ENCODE measurements at regions not wholly inside any gene's neighbourhood (a gene's known extent, or its start where the extent isn't known, plus 50 kb on each side); places are given as distances from the start of the nearest gene placed in this dataset.

DNA sequence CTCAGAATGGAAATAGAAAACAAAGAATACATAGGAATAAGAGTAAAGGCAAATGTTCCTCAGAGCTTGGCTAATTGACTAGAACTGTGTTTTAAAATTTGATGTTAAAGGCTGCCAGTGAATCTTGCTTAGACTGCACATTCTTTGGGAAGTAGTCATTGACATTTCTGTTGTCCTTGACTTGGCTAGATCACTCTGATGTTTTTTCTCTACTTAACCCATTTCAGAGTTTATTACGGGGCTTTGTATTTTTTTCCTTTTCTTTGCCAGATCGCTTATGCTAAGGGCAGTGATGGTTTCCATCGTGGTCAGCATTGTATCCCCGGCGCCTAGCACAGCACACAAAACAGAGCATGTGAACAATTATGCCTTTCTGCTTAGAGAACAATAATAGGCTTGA, 1126.7 kb upstream of the CDH9 start:
- no peaks in the 10 kb centered on the region for H3K9me3 ChIP-seq (ENCODE audit: control insufficient read depth, insufficient read depth, low read length)
- H3K4me3 ChIP-seq (ENCODE audit: low read length) = no peak overlapping the region
- no peaks in the 10 kb centered on the region for H3K9me2 ChIP-seq (replicated peaks; ENCODE audit: control insufficient read depth, low read length)
- TF ChIP-seq, protein P1, sequence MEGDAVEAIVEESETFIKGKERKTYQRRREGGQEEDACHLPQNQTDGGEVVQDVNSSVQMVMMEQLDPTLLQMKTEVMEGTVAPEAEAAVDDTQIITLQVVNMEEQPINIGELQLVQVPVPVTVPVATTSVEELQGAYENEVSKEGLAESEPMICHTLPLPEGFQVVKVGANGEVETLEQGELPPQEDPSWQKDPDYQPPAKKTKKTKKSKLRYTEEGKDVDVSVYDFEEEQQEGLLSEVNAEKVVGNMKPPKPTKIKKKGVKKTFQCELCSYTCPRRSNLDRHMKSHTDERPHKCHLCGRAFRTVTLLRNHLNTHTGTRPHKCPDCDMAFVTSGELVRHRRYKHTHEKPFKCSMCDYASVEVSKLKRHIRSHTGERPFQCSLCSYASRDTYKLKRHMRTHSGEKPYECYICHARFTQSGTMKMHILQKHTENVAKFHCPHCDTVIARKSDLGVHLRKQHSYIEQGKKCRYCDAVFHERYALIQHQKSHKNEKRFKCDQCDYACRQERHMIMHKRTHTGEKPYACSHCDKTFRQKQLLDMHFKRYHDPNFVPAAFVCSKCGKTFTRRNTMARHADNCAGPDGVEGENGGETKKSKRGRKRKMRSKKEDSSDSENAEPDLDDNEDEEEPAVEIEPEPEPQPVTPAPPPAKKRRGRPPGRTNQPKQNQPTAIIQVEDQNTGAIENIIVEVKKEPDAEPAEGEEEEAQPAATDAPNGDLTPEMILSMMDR (IDR thresholded peaks at IDR 0.05; ENCODE audit: low read depth, low read length, poor library complexity, severe bottlenecking) = no peak
- TF ChIP-seq EZH2phosphoT487 (IDR thresholded peaks at IDR 0.05; ENCODE audit: borderline replicate concordance, low read length) = no peak
- no peaks in the 10 kb centered on the region for H3K27me3 ChIP-seq (ENCODE audit: control insufficient read depth, low read length)
- no peaks in the 10 kb centered on the region for H3K36me3 ChIP-seq (ENCODE audit: control insufficient read depth, low read length)
- no peaks in the 10 kb centered on the region for H3K79me2 ChIP-seq (ENCODE audit: control insufficient read depth, low read length)
- no peaks in the 10 kb centered on the region for H3K4me1 ChIP-seq (ENCODE audit: control insufficient read depth, low read length)
- no peaks in the 10 kb centered on the region for H3F3A ChIP-seq (ENCODE audit: control insufficient read depth, insufficient read depth)
- no peak overlapping the region for H3K27ac ChIP-seq (ENCODE audit: low read depth, low read length)
- no peak overlapping the region for H3K4me2 ChIP-seq (ENCODE audit: low read length)
- no peaks in the 10 kb centered on the region for H4K20me1 ChIP-seq (ENCODE audit: control insufficient read depth, insufficient read depth, low read depth, low read length)

DNA sequence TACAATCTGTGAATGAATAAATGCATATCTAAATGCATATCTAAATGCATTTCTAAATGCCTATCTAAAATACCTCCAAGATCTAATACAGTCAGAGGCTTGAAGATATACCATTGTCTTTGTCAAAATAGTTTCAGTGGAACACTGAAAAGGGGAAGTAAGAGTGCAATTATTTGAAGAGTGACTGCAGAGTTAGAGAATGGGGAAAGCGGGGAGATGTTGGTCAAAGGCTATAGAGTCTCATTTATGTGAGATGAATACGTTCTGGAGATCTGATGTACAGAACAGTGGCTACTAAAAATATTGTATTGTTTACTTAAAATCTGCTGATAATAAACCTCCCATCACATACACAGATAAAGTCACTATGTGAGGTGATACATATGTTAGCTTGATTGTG, 1126.2 kb upstream of the CDH9 start:
- Histone ChIP-seq H4K20me1 (ENCODE audit: control insufficient read depth, insufficient read depth, low read depth, low read length) (no peaks in the 10 kb centered on the region), H3K9me3 (ENCODE audit: control insufficient read depth, insufficient read depth, low read length) (no peaks in the 10 kb centered on the region), H3K27me3 (ENCODE audit: control insufficient read depth, low read length) (no peaks in the 10 kb centered on the region), H3K4me1 (ENCODE audit: control insufficient read depth, low read length) (no peaks in the 10 kb centered on the region), H3K27ac (ENCODE audit: low read depth, low read length) (no peak overlapping the region), H3K9me2 (replicated peaks; ENCODE audit: control insufficient read depth, low read length) (no peaks in the 10 kb centered on the region), H3K4me3 (ENCODE audit: low read length) (no peak overlapping the region), H3K79me2 (ENCODE audit: control insufficient read depth, low read length) (no peaks in the 10 kb centered on the region), H3K36me3 (ENCODE audit: control insufficient read depth, low read length) (no peaks in the 10 kb centered on the region), H3F3A (ENCODE audit: control insufficient read depth, insufficient read depth) (no peaks in the 10 kb centered on the region), H3K4me2 (ENCODE audit: low read length) (no peak overlapping the region)
- no peak for TF ChIP-seq EZH2phosphoT487 (IDR thresholded peaks at IDR 0.05; ENCODE audit: borderline replicate concordance, low read length)
- TF ChIP-seq, protein P1 (IDR thresholded peaks at IDR 0.05; ENCODE audit: low read depth, low read length, poor library complexity, severe bottlenecking) = no peak

DNA sequence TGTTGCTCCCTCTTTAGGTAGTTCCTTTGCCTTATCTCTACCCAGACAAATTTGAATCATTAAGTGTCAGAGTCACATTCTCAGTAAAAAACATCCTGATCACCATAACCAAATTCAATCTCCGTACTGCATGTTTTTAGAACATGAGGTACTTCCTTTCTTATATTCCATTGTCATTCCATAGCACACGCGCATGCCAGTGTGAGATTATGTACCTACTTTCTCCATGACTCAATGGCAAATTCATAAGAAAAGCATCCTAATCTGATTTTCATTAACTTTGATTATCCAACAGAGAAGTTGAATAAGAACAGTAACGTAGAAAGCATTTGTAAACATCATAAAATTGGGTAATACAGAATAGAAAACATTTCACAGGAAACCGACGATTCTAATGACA, 1118.6 kb upstream of the CDH9 start:
- Histone ChIP-seq H3K4me1 (ENCODE audit: control insufficient read depth, low read length) (no peaks in the 10 kb centered on the region), H3K4me3 (ENCODE audit: low read length) (no peak overlapping the region), H3K9me2 (replicated peaks; ENCODE audit: control insufficient read depth, low read length) (no peaks in the 10 kb centered on the region), H3F3A (ENCODE audit: control insufficient read depth, insufficient read depth) (no peaks in the 10 kb centered on the region), H3K79me2 (ENCODE audit: control insufficient read depth, low read length) (no peaks in the 10 kb centered on the region), H3K4me2 (ENCODE audit: low read length) (no peak overlapping the region), H3K36me3 (ENCODE audit: control insufficient read depth, low read length) (no peaks in the 10 kb centered on the region), H4K20me1 (ENCODE audit: control insufficient read depth, insufficient read depth, low read depth, low read length) (no peaks in the 10 kb centered on the region), H3K27me3 (ENCODE audit: control insufficient read depth, low read length) (no peaks in the 10 kb centered on the region), H3K27ac (ENCODE audit: low read depth, low read length) (no peak overlapping the region), H3K9me3 (ENCODE audit: control insufficient read depth, insufficient read depth, low read length) (no peaks in the 10 kb centered on the region)
- no peak for TF ChIP-seq EZH2phosphoT487 (IDR thresholded peaks at IDR 0.05; ENCODE audit: borderline replicate concordance, low read length)
- TF ChIP-seq, protein P1 (IDR thresholded peaks at IDR 0.05; ENCODE audit: low read depth, low read length, poor library complexity, severe bottlenecking) = no peak

DNA sequence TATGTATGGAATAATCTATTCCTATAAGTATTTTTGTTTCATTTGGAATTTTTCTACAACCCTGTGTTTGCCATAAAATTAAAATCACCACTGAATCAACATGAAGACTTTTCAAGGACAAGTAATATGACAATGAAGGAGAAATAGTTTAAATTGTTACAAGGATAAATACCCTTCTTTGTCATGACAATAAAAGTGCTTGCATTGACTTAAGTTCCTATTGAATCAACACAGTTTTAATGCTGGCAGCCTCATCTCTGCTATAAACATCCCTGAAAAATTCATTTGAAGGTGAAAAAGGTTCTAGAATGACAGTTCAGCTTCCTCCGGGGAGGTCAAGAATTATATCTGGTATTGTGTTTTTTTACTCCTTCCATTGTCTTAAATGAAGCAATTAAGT, 1105.1 kb upstream of the CDH9 start:
- Histone ChIP-seq H3K36me3 (ENCODE audit: control insufficient read depth, low read length) (no peaks in the 10 kb centered on the region), H3K4me3 (ENCODE audit: low read length) (no peak overlapping the region), H3K27ac (ENCODE audit: low read depth, low read length) (no peak overlapping the region)

More for the DNA sequence above, 1105.1 kb upstream of the CDH9 start:
- no peaks in the 10 kb centered on the region for H3F3A ChIP-seq (ENCODE audit: control insufficient read depth, insufficient read depth)
- H3K4me2 ChIP-seq (ENCODE audit: low read length) = no peak overlapping the region
- H3K4me1 ChIP-seq (ENCODE audit: control insufficient read depth, low read length) = no peaks in the 10 kb centered on the region
- TF ChIP-seq, protein P1 (IDR thresholded peaks at IDR 0.05; ENCODE audit: low read depth, low read length, poor library complexity, severe bottlenecking) = no peak
- no peak for TF ChIP-seq EZH2phosphoT487 (IDR thresholded peaks at IDR 0.05; ENCODE audit: borderline replicate concordance, low read length)
- H3K79me2 ChIP-seq (ENCODE audit: control insufficient read depth, low read length) = no peaks in the 10 kb centered on the region
- H3K9me3 ChIP-seq (ENCODE audit: control insufficient read depth, insufficient read depth, low read length) = no peaks in the 10 kb centered on the region
- no peaks in the 10 kb centered on the region for H3K9me2 ChIP-seq (replicated peaks; ENCODE audit: control insufficient read depth, low read length)
- H3K27me3 ChIP-seq (ENCODE audit: control insufficient read depth, low read length) = no peaks in the 10 kb centered on the region
- H4K20me1 ChIP-seq (ENCODE audit: control insufficient read depth, insufficient read depth, low read depth, low read length) = no peaks in the 10 kb centered on the region
